Transverse colon (tissue), 4 donors: ENCODE measurements at regions not wholly inside any gene's neighbourhood (a gene's known extent, or its start where the extent isn't known, plus 50 kb on each side); places are given as distances from the start of the nearest gene placed in this dataset.
"Not testable (repeated sequence)": the region's sequence is repeated elsewhere in the genome, so short reads cannot be mapped to it uniquely, and the experiment has no call there.

Experiments
- DNase-seq: peaks from one replicate; pipeline ENCODE4 v3.0.0-alpha.2; 2019
- H3K27ac ChIP-seq, 4 donors: fragments of 200-600 bp; sonication (generic); 2 replicates each; pipeline ENCODE4 v1.5.1; 2016 to 2018; ENCODE audit warnings: inconsistent platforms in 4 of 4
- H3K27me3 ChIP-seq: fragments of 200-600 bp; sonication (generic); 2 replicates; pipeline ENCODE4 v1.5.1; 2017; ENCODE audit warnings: inconsistent platforms
- H3K36me3 ChIP-seq, 4 donors: fragments of 200-600 bp; sonication (generic); 2 replicates each; pipeline ENCODE4 v1.5.1; 2017 to 2019; ENCODE audit warnings: inconsistent platforms in 4 of 4
- H3K4me1 ChIP-seq, 4 donors: fragments of 200-600 bp; sonication (generic); 2 replicates each; pipeline ENCODE4 v1.5.1; 2017 to 2020; ENCODE audit warnings: inconsistent platforms in 4 of 4
- H3K4me3 ChIP-seq, 4 donors: fragments of 200-600 bp; sonication (generic); 1 replicate in 1 of 4; 2 replicates in 3 of 4; pipeline versions ENCODE4 v1.5.1 to v1.6.1; 2017 to 2019; ENCODE audit warnings: inconsistent platforms in 4 of 4
- H3K9me3 ChIP-seq, 2 donors: fragments of 200-600 bp; sonication (generic); 2 replicates each; pipeline ENCODE4 v1.5.1; 2017 to 2019; ENCODE audit warnings: inconsistent platforms in 2 of 2
- CTCF ChIP-seq, 5 experiments: fragments of 200-600 bp in 3 of 5; fragments of 450-650 bp in 2 of 5; sonication (generic) in 3 of 5; IDR thresholded peaks; 1 replicate in 2 of 5; 2 replicates in 3 of 5; pipeline ENCODE4 v1.5.1; 2016 to 2017; ENCODE audit warnings: antibody characterized with exemption in 5 of 5, inconsistent platforms in 3 of 5, mild to moderate bottlenecking in 2 of 5, moderate library complexity in 1 of 5
- EP300 ChIP-seq: sonication (generic); formaldehyde crosslinking; IDR thresholded peaks from one replicate; pipeline ENCODE4 v1.6.1; 2017; ENCODE audit warnings: antibody characterized with exemption, low read depth
- POLR2A ChIP-seq: fragments of 450-650 bp; IDR thresholded peaks from one replicate; pipeline ENCODE4 v1.6.1; 2016; ENCODE audit warnings: antibody characterized with exemption, mild to moderate bottlenecking, moderate library complexity
- POLR2AphosphoS5 ChIP-seq, 3 donors: sonication (generic); formaldehyde crosslinking; IDR thresholded peaks; one replicate each; pipeline ENCODE4 v1.6.1; 2016; ENCODE audit warnings: antibody characterized with exemption in 3 of 3
- WGBS, 2 donors: methylation state at CpG; one replicate each; pipeline ENCODE4 v1.1.5; 2018; ENCODE audit warnings: low coverage in 1 of 2; 5-methylcytosine and 5-hydroxymethylcytosine counted together
- in situ Hi-C, 4 donors: fragments of 200-750 bp; cut with MboI; loops; one replicate each; pipeline versions ENCODE4 v1.15.0 to v1.15.1; 2017; ENCODE audit warnings: low sequenced_read_pairs in 3 of 4, low pct_ligation_motif_present in 1 of 4, low pct_unique_long_range_greater_than_20kb in 1 of 4
- intact Hi-C: fragments of 100-400 bp; cut with DNase I; formaldehyde crosslinking; loops from one replicate; pipeline ENCODE4 v1.15.1; 2023; ENCODE audit warnings: low total_unique reads

- peaks cover 7 to 11% of the 10 kb centered on the region in 2 donors for H3K9me3 ChIP-seq
- TF ChIP-seq POLR2A = no peak
- no peaks in the 10 kb centered on the region for H3K27me3 ChIP-seq
- 64 to 73% methylated on average over 11 of the region's 11 CpGs for WGBS, 2 donors
- intact Hi-C loops (no loop called here), in situ Hi-C loops (no loop called here)
- no peak for DNase-seq
- H3K27ac ChIP-seq = no peak overlapping the region
- no peak overlapping the region for H3K4me3 ChIP-seq
- H3K36me3 ChIP-seq = no peaks in the 10 kb centered on the region
- no peaks in the 10 kb centered on the region for H3K4me1 ChIP-seq
These were observed 1146.6 kb downstream of the RPIA start for GRCh38 chr2:89837962-89838625.

- 81 to 82% methylated on average over 9 of the region's 9 CpGs for WGBS, 2 donors
- in situ Hi-C loops, H3K27ac ChIP-seq, H3K4me1 ChIP-seq, H3K4me3 ChIP-seq, H3K27me3 ChIP-seq, H3K36me3 ChIP-seq, DNase-seq, intact Hi-C loops: not testable (repeated sequence)
- peaks cover 0 to 11% of the 10 kb centered on the region in 2 donors for H3K9me3 ChIP-seq
These were observed 1148.7 kb downstream of the RPIA start for GRCh38 chr2:89840175-89840574.

GRCh38 chr2:89840781-89841475 is 1149.5 kb downstream of the RPIA start:
- H3K27ac ChIP-seq, H3K27me3 ChIP-seq, H3K36me3 ChIP-seq, intact Hi-C loops, in situ Hi-C loops, DNase-seq, H3K4me1 ChIP-seq, H3K4me3 ChIP-seq: not testable (repeated sequence)
- peaks cover 0 to 11% of the 10 kb centered on the region in 2 donors for H3K9me3 ChIP-seq
- 62 to 64% methylated on average over 6 to 10 of the region's 10 CpGs for WGBS, 2 donors

- H3K27me3 ChIP-seq = no peaks in the 10 kb centered on the region
- intact Hi-C loops = no loop called here
- in situ Hi-C loops = no loop called here
- H3K4me3 ChIP-seq = no peak overlapping the region
- H3K36me3 ChIP-seq = no peaks in the 10 kb centered on the region
- H3K4me1 ChIP-seq = no peaks in the 10 kb centered on the region
- DNase-seq = no peak
- peaks cover 0 to 11% of the 10 kb centered on the region in 2 donors for H3K9me3 ChIP-seq
- 57 to 62% methylated on average over 3 of the region's 3 CpGs for WGBS, 2 donors
- no peak for TF ChIP-seq POLR2AphosphoS5 (IDR thresholded peaks at IDR 0.05)
- TF ChIP-seq EP300 = no peak
- no peak for TF ChIP-seq POLR2A
- TF ChIP-seq CTCF (IDR thresholded peaks at IDR 0.05) = no peak
- H3K27ac ChIP-seq = no peak overlapping the region
These were observed 1150.0 kb downstream of the RPIA start for GRCh38 chr2:89841476-89841840.

- H3K36me3 ChIP-seq = no peaks in the 10 kb centered on the region
- 52 to 57% methylated on average over 2 to 9 of the region's 9 CpGs for WGBS, 2 donors
- no peak overlapping the region for H3K4me3 ChIP-seq
- no peak for DNase-seq
- TF ChIP-seq POLR2AphosphoS5 (IDR thresholded peaks at IDR 0.05) = no peak
- TF ChIP-seq POLR2A = no peak
- no peak for TF ChIP-seq EP300
- TF ChIP-seq CTCF (IDR thresholded peaks at IDR 0.05) = no peak
- intact Hi-C loops (no loop called here), in situ Hi-C loops (no loop called here)
- H3K9me3 ChIP-seq = peaks cover 0 to 11% of the 10 kb centered on the region in 2 donors
- no peaks in the 10 kb centered on the region for H3K27me3 ChIP-seq
- H3K4me1 ChIP-seq = no peaks in the 10 kb centered on the region
- H3K27ac ChIP-seq = no peak overlapping the region
These were observed 1150.9 kb downstream of the RPIA start for GRCh38 chr2:89842180-89842908.
